ENCODE measurements at regions not wholly inside any gene's neighbourhood (a gene's known extent, or its start where the extent isn't known, plus 50 kb on each side); places are given as distances from the start of the nearest gene placed in this dataset.

DNA sequence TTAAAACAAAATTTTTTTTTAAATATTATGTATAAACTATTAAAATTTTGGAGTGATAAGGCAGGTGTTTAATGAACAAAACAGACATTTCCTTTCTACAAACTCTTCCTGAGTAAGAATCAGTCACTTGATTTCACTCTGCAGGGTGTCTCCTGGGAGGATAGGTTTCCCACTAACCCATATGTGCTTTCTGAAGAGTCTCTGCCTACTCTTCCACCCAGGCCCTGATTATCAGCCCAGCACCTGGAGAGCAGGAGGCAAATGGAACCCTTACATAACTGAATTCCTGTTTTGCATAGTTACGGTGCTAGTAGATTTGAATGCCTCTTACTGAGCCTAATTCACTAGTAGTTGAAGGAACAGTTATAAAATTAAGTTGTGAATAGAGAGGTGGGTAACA lies 1718.6 kb downstream of the SUCLG1 start:
- TF ChIP-seq ZNF274 (IDR thresholded peaks at IDR 0.05; ENCODE audit: low read depth, low read length) (no peak), SUZ12 (IDR thresholded peaks at IDR 0.05; ENCODE audit: extremely low read depth, insufficient read depth, insufficient read length) (no peak), YY1 (IDR thresholded peaks at IDR 0.05; ENCODE audit: insufficient read depth, insufficient read length) (no peak)

Measured in NT2/D1 (cell line).